Right atrium auricular region (tissue), 2 donors: ENCODE measurements at regions not wholly inside any gene's neighbourhood (a gene's known extent, or its start where the extent isn't known, plus 50 kb on each side); places are given as distances from the start of the nearest gene placed in this dataset.

Experiments used
- DNase-seq: peaks from one replicate; pipeline ENCODE4 v3.0.0-alpha.2; 2019; ENCODE audit warnings: low spot score
- H3K27ac ChIP-seq, 2 donors: fragments of 200-600 bp; sonication (generic); 1 replicate in 1 of 2; 2 replicates in 1 of 2; pipeline ENCODE4 v1.5.1; 2016 to 2019
- H3K27me3 ChIP-seq, 2 donors: fragments of 200-600 bp; sonication (generic); one replicate each; pipeline versions ENCODE4 v1.5.1 to v1.6.0; 2017 to 2019
- H3K36me3 ChIP-seq: fragments of 200-600 bp; sonication (generic); one replicate; pipeline ENCODE4 v1.5.1; 2016
- H3K4me1 ChIP-seq, 2 donors: fragments of 200-600 bp; sonication (generic); one replicate each; pipeline versions ENCODE4 v1.5.1 to v1.6.0; 2017 to 2019
- H3K4me3 ChIP-seq, 2 donors: fragments of 200-600 bp; sonication (generic); 1 replicate in 1 of 2; 2 replicates in 1 of 2; pipeline ENCODE4 v1.5.1; 2017 to 2019; ENCODE audit warnings: mild to moderate bottlenecking in 1 of 2, moderate library complexity in 1 of 2
- H3K9me3 ChIP-seq, 2 donors: fragments of 200-600 bp; sonication (generic); one replicate each; pipeline ENCODE4 v1.5.1; 2019
- TF ChIP-seq, protein P1 (sequence below), 2 donors: fragments of 200-600 bp; sonication (generic); IDR thresholded peaks; one replicate each; pipeline ENCODE4 v1.5.1; 2019; ENCODE audit warnings: antibody characterized with exemption in 2 of 2

DNA sequence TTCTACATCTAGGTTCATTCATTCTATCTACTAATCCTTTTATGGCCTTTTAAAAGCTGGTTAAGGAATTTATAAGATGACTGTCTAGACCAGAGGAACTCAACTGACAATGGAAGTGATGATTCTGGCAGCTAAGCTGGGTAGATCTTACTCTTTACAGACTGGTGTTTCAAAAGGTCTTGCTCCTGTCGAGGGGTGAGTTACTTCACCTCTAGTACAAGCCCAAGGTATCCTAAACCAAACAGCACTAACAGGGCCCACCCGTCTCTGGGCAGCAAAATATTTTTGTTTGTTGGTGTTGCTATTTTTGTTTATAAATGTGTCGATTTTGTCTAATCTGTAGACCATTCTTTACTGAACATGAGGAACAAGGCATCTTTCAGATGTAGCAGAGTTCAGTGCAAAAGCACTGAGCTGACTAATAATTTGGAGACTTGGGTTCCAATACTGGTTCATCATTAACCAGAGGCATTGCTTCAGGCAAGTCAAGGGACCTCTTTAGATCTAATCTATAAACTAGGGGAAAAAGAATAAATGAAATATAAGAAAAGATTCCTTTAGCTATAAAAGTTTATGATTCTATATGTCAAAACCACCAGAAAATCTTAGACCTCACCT lies 90.3 kb upstream of the FRG1 start:
- H3K9me3 ChIP-seq = no peaks in the 10 kb centered on the region
- no peaks in the 10 kb centered on the region for H3K27me3 ChIP-seq
- H3K4me3 ChIP-seq = no peak overlapping the region
- no peaks in the 10 kb centered on the region for H3K4me1 ChIP-seq
- H3K36me3 ChIP-seq = no peaks in the 10 kb centered on the region
- DNase-seq = no peak
- no peak overlapping the region for H3K27ac ChIP-seq
- TF ChIP-seq, protein P1, sequence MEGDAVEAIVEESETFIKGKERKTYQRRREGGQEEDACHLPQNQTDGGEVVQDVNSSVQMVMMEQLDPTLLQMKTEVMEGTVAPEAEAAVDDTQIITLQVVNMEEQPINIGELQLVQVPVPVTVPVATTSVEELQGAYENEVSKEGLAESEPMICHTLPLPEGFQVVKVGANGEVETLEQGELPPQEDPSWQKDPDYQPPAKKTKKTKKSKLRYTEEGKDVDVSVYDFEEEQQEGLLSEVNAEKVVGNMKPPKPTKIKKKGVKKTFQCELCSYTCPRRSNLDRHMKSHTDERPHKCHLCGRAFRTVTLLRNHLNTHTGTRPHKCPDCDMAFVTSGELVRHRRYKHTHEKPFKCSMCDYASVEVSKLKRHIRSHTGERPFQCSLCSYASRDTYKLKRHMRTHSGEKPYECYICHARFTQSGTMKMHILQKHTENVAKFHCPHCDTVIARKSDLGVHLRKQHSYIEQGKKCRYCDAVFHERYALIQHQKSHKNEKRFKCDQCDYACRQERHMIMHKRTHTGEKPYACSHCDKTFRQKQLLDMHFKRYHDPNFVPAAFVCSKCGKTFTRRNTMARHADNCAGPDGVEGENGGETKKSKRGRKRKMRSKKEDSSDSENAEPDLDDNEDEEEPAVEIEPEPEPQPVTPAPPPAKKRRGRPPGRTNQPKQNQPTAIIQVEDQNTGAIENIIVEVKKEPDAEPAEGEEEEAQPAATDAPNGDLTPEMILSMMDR (IDR thresholded peaks at IDR 0.05) = no peak

GRCh38 chr4:189858435-189858834 lies 82.2 kb upstream of the FRG1 start:
- no peak for DNase-seq
- TF ChIP-seq, protein P1 (IDR thresholded peaks at IDR 0.05) = no peak
- no peaks in the 10 kb centered on the region for H3K4me1 ChIP-seq
- no peaks in the 10 kb centered on the region for H3K36me3 ChIP-seq
- no peaks in the 10 kb centered on the region for H3K27me3 ChIP-seq
- no peak overlapping the region for H3K4me3 ChIP-seq
- no peak overlapping the region for H3K27ac ChIP-seq
- no peaks in the 10 kb centered on the region for H3K9me3 ChIP-seq

DNA sequence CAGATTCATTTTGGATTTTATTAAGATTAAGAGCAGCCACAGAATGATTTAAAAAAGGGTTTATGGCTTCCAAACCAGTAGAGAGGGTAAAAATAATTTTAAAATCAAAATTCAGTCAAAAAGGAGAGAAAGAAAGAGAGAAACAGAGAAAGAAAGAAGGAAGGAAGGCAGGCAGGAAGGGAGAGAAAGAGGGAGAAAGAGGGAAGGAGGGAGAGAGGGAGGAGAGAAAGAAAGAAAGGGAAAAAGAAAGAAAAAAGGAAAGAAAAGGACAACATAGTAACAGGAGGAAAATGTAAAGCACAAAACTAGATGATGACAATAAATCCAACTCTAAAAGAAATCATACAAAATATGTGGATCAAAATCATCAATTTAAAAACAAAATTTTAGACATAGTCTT lies 79.6 kb upstream of the FRG1 start:
- H3K27ac ChIP-seq = no peak overlapping the region
- no peaks in the 10 kb centered on the region for H3K4me1 ChIP-seq
- H3K4me3 ChIP-seq = no peak overlapping the region
- no peaks in the 10 kb centered on the region for H3K36me3 ChIP-seq
- no peaks in the 10 kb centered on the region for H3K9me3 ChIP-seq
- TF ChIP-seq, protein P1 (IDR thresholded peaks at IDR 0.05) = no peak
- DNase-seq = no peak
- no peaks in the 10 kb centered on the region for H3K27me3 ChIP-seq

GRCh38 chr4:189869236-189869635 lies 71.4 kb upstream of the FRG1 start:
- Histone ChIP-seq H3K4me1 (no peaks in the 10 kb centered on the region), H3K27ac (no peak overlapping the region), H3K4me3 (no peak overlapping the region), H3K36me3 (no peaks in the 10 kb centered on the region), H3K9me3 (no peaks in the 10 kb centered on the region), H3K27me3 (no peaks in the 10 kb centered on the region)
- DNase-seq = no peak
- TF ChIP-seq, protein P1 (IDR thresholded peaks at IDR 0.05) = no peak

DNA sequence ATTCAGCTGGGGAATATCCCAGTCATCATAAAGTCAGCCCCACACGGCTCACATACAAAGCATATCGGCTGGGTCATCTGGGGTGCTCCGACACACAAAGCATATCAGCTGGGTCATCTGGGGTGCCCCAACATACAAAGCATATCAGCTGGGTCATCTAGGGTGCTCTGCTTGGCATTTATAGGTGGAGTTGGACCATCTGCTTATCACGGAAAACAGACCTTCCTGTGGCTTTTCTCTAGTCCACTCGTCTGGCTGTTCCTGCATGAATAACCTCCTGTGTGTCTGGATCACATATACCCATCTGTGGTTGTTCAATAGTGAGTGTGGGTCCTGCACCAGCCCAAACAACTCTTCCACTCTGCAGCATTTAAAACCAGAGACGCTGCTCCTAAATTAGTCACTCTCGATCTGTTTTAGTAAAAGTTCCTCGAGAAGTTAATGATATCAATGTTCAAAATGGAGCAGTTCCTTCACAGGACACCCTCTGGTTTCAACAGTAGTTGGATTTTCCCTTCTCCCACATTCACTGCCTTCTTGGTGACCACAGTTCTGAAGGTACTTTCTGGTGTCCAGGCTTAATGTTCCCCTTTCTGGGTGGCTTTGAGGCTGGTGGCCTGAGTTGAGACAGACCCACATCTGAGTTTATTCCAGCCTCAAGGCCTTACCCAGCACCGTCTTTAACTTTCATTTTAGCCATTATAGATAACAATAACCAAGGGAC lies 70.0 kb upstream of the FRG1 start:
- H3K4me1 ChIP-seq = no peaks in the 10 kb centered on the region
- no peaks in the 10 kb centered on the region for H3K36me3 ChIP-seq
- DNase-seq = no peak
- H3K27ac ChIP-seq = no peak overlapping the region
- no peak overlapping the region for H3K4me3 ChIP-seq
- TF ChIP-seq, protein P1 (IDR thresholded peaks at IDR 0.05) = no peak
- H3K27me3 ChIP-seq = no peaks in the 10 kb centered on the region
- H3K9me3 ChIP-seq = no peaks in the 10 kb centered on the region
